AG08396 (cell line): ENCODE measurements at regions not wholly inside any gene's neighbourhood (a gene's known extent, or its start where the extent isn't known, plus 50 kb on each side); places are given as distances from the start of the nearest gene placed in this dataset.

ENCODE experiments used
- DNase-seq: peaks from one replicate; pipeline ENCODE4 v3.0.0; 2012; ENCODE audit warnings: low spot score, mixed read lengths

DNA sequence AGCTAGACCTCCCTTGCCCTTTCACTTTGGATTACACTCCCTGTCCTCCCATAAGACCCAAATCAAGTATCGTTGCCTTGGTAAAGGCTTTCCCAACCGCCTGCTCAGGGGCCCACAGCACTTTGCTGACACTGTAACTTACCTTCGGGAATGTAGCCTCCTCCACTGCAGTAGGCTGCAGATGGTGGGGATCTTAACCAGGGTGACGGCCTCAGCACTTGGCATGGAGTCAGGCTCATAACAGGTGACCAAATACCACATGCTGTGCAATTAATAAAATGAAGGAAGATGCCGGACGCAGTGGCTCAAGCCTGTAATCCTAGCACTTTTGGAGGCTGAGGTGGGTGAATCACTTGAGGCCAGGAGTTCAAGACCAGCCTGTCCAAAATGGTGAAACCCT lies 88.7 kb upstream of the IRF2BP2 start:
- no peak for DNase-seq

DNA sequence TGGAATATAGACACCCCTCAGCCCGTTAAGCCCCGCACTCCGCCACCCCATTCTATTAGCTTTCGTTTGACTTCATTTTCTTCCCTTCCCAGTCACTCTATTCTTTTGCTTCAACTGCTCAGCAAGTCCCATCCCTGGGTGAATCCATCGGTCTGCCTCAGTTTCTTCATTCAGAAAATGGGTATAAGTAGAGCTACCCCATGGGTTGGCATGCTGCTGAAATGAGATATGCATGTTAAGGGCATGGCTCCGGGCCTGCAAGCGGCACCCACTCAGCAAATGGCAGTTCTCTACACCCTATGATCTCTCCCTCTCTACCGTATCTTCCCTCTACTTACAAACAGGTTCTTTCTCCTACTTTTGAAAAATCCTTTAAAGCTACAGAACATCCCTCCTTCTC lies 87.8 kb upstream of the IRF2BP2 start:
- DNase-seq = no peak

DNA sequence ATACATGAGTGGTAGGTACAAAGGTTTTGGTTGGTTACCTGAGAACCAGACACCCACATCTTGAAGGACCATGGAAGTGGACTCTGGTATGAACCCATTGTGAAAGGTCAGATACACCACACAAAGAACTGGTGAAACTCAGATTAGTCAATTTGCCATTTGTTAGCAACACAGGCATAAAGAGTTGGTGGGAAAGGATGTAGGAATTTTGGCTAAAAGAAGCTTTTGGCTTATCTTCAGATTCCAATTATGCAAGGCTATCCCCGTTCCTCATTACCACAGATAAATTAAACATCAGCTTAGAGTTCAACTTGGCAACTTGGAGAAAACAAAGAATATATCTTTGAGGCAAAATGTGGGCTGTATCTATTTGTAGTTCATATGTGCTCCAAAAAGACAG lies 87.0 kb upstream of the IRF2BP2 start:
- DNase-seq = no peak

DNA sequence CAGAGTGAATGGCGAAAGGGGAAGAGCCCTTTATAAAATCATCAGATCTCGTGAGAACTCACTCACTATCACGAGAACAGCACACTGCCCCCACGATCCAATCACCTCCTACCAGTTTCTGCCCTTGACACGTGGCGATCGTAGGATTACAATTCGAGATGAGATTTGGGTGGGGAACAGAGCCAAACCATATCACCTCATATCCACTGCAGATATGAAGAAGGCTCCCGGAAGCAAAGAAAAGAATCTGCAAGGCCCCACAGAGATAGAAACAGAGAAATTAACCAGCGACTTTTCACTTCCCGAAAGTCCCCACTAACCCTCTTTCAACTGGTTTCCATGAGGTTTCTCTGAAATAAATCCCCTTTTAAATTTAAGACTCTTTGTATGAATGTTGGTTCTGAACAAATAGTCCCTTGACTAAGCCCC lies 86.2 kb upstream of the IRF2BP2 start:
- no peak for DNase-seq

DNA sequence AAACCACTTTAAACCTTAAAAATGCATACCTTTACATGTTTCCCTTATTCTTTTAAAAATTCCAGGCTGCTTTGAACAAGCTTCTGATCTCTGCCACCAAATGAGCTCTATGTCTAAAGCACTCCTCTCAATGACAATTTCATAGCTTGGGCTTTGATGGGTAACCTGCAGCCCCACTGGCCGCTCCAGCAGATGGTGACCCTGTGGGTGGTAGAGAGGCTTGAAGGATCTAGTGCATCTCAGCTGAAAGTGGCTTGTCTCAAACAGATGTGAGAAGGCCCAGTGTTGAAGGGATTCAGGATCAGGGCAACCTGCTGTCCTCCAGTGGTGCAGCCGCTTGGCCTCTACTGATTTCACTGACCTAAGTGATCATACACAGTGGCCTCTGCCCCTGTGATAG lies 84.7 kb upstream of the IRF2BP2 start:
- no peak for DNase-seq

DNA sequence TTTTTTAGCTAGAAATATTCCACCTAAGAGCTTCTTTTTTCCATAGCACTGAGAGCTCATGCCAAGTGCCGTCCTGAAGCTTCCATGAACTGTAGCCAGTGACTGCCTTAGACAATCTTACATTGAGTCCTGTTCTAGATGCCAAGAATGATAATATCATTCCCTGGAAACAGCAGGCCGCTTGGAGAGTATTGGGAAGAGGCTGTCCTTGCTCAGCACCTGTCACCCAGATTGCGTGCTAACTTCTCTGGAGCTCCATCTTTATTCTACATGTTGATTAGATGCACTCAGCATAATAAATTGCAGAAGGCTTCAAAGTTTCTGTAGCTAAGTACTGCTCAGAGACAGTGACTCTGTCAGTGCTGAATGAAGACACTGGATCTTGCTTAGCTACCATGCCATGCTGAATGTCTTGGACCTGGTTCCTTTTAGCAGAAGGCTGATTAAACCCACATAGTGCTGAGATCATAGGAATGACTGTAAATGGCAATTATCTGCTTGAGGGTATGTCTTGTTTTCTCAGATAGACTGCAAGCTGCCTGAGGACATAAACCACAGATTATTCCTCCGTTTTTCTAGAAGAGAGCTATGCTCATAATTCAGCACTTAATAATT lies 83.1 kb upstream of the IRF2BP2 start:
- DNase-seq = no peak

DNA sequence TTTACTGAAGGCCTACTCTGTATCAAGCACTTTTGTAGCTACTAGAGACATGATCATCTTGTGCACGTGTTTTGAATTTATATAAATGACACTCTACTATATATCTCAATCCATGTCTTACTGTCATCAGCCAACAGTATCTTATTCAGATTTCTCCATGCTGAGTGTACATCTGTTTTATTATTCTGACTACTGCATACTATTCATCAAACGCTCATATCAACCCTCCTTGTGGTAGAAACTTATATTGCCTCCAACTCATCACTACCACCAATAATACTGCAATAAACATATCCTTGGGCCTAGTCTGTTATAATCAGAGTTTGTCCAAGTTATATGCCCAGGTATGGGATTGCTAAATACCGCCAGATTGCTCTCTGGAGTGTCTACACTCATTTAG lies 81.6 kb upstream of the IRF2BP2 start:
- no peak for DNase-seq

DNA sequence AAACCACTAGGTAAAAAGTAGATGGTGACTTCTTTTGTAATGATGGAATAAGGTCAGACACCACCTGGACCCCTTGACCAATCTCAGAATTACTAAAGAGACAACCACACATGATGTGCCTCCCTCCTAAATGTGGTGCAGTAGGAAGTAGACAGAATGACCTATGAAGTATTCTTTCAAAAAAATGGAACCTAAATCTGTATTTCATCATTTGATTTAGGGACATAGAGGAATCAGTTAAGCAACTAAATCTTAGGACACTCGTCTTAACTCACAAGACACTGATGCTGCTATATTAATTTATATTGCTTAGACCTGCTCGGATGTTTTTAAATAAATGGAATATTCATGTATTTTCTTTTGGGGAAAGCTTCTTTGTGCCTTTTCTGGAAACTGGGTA lies 80.9 kb upstream of the IRF2BP2 start:
- no peak for DNase-seq

DNA sequence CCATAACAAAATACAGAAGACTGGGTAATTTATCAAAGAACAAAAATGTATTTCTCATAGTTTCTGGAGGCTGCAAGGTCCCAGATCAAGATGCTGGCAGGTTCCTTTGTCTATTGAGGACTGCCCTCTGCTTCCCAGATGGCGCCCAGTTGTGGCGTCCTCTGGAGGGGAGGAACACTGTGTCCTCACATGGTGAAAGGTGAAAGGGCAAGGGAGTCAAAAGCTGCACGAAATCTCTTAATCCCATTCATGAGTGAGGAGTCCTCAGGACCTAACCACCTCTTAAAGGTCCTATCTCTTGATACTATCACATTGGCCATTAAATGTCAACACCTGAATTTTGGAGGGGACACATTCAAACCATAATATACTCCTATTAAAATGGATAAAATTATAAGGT lies 79.3 kb upstream of the IRF2BP2 start:
- DNase-seq = no peak

DNA sequence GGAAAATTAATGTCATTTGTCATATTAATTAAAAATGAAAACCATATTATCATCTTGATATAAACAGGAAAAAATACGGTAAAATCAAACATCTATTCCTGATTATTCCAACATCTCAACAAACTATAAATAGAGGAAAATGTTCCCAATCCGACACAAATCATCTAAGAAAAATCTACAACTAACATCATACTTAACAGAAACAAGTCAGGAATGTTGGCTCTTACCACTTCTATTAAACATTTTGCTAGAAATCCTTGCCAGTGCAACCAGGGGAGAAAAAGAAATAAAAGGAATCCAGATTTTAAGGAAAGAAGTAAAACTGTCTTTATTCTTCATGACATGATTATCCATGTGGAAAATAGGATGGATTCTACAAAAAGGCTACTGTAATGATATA lies 77.0 kb upstream of the IRF2BP2 start:
- DNase-seq = no peak

DNA sequence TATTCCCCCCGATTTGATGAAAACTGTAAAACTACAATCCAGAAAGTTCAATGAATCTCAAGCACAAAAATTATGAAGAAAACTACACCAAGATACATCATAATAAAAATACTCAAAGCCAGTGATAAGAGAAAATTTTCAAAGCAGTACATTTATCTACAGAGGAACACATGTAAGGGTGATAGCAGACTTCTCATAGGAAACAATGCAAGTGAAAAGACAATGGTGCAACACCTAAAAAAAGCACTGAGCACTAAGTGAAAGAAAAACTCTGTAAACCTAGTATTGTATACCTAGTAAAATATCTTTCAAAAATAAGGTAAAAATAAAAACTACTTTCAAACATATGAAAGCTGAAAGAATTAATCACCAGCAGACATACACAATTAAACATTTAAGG lies 76.1 kb upstream of the IRF2BP2 start:
- DNase-seq = no peak

DNA sequence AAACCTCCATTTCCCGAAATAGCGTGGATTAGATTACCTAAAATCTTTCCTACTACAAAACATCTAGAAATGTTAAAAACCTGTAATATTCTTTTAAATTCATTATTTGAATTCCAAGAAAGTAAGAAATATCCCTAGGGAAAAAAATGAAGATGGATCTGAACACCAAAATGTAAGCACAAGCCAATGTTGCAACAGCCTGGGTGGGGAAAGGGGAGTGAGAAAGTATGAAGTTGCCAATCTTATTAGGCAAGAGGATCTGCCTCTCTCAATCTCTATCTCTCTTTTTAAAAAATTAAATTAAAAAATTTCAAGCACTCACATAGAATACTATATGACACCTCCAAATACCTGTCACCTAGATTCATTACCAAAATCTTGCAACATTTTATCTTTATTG lies 74.9 kb upstream of the IRF2BP2 start:
- DNase-seq = no peak

DNA sequence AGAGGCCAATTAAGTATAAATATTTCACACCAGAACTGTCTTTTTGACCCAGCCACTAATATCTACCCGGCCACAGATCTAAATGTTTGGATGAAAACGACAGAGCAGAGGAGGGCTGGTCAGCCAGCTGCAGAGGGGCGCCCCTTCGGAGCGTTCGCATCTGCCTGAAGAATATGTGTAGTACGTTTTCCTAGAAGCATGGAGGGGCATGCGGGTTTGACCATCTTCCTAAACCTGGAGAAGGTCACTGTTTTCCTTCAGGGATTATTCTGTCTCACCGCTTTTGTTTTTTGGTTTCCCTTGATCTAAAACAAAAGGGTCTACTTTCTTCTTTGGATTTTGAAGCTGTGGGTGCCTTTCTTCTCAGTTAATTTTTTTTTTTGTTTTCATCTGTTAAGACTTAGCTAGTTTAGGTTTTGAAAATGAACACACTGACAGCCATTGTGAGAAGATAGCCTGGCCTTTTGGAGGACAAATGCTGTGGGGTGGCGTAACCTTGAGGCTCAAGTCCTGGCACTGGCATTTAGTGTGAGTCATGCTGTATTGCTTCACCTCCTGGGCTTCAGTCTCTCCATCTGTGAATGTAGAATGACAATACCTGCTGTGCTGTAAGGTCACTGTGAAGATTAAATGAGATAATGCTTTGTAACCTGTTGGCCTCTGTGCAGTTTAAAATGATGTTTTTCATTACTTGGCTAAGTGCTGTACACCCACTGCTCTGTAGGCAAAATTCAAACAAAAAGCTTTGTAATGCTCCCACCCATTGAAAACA lies 74.1 kb upstream of the IRF2BP2 start:
- DNase-seq = peak; percentile 69

DNA sequence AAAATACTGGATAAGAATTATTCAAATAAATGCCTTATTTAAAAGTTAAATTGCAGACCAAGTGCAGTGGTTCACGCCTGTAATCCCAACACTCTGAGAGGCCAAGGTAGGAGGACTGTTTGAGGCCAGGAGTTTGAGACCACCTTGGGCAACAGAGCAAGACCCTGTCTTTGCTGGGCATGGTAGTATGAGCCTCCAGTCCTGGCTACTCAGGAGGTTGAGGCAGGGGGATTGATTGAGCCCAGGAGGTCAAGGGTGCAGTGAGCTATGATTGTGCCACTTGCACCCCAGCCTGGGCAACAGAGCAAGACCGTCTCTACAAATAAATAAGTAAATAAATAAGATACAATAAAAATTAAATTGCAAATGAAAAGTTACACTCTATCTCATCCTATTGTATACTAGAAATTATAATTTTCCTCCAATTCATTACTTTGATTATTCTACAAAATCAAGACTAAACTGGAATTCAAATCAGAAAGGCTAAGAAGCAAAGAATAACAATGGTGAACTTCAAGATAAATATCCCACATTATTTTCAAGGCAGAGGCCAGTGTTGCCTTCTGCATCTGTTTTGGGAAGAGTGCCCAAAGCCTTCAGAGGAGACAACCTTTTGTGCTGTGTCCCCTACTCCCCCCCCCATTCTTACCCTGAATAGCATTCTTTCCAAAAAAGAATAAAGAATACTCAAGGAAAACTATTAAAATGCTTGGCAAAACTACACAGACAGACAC lies 73.3 kb upstream of the IRF2BP2 start:
- no peak for DNase-seq

DNA sequence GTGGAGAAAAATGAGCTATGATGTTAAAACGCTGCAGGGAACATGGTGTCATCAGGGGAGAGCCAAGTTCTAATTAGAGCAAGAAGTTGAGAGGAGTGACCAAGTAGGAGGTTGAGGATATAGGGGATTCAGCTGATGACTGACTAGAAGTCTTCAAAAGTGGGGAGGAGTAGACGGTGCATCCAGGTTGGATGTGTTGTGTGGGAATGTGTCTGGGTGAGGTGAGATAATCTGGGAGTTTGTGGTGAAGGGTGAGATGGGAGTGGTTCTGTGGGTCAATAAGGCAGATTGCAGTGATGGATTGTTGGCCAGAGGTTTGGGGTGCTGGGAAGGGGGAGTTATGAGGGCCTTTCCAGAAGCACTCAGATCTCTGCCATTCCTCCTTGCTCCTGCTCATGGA lies 72.0 kb upstream of the IRF2BP2 start:
- DNase-seq = no peak

DNA sequence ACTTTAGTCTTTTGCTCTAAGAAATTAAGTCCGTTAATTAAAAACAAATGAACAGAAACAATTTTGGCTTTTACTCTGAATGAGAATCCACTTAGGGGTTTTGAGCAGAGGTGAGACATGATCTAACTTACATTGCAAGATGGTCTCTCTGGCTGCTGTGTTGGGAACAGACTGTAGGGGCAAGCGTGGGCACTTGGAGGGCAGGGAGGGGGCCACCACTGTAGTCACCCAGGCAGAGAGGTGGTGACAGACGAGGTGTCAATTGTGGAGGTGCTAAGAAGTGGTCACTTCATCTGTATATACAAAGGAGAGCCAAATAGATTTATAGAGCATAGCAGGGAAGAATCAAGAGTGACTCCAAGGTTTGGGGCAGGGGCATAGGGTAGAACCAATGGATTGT lies 71.1 kb upstream of the IRF2BP2 start:
- no peak for DNase-seq

DNA sequence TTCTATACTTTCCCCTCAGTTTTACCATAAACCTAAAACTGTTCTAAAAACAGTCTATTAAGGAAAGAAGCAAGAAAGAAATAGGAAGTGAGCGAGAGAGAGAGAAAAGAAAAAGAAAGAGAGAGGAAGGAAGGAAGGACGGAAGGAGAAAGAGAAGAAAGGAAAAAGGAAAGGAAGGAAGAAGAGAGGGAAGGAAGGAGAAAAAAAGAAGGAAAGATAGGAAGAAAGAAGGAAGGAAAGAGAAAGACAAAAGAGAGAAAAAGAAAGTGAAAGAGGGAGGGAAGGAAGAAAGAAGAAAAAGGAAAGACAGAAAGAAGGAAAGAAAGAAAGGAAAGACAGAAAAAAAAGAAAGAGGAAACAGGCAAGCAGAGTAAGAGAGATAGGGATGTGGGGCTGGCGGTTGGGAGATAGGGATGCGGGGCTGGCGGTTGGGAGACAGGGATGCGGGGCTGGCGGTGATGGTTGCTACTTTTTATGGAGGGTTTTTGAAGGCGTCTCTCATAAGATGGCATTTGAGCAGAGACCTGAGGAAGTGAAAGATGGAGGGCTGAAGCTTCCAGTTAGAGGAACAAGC lies 70.4 kb upstream of the IRF2BP2 start:
- no peak for DNase-seq

DNA sequence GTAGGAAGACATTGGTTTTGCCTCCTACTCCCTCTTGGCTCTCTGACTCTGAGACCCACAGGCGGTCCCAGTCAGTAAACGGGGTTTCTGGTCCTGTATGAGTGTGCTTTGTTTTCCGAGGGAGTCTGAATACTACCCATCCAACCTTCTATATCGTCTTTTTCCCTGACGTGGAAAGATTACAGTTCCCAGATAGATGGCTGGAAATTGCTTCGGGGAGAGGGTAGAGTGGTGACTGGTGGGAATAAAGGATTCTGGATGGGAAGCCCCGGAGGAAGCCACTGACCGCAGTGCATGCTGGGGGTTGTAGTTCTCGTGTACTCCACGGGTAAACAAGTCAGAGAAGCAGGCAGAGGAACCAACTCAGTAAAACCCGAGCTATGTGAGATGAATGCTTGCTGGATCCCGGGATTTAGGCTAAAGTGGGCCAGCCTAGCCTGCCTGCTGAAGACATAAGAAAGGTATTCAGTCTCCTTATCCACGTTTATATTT lies 66.2 kb upstream of the IRF2BP2 start:
- DNase-seq = peak; percentile 85

DNA sequence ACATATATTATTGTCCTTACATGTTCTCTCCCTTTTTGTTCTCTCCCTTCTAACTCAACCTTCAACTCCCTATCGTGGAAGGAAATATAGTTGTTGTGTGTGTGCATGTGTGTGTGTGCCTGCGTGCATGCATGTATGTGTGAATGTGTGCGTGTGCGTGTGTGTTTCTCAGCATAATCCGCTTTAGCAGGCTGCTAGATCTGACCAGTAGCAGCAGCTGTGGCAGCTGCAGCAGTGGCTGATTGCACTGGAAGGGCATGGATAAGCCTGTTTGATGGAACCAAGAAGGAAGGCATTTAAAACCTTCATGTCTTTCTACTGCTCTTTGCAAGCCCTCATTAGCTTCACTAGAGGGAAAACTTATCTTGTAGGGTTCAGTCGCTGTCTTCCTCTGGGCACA lies 65.6 kb upstream of the IRF2BP2 start:
- DNase-seq = no peak

DNA sequence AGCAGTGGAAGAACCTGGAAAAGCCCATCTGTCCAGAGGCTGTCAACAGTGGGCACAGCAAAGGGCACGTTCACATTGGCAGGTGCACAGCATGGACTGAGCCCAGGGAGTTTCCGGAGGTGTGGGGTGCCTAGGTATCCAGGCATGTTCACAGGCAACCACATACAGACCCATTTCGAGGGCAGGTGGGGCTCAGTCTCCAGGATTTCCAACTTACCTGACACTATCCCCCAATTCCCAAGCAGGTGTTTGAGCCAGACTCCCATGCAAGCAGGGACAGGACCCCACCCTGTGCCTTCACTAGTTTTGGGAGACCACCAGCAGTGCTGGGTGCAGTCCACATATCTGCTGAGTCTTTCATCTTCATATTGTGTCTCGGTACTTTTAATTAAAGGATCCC lies 65.0 kb upstream of the IRF2BP2 start:
- DNase-seq = no peak

DNA sequence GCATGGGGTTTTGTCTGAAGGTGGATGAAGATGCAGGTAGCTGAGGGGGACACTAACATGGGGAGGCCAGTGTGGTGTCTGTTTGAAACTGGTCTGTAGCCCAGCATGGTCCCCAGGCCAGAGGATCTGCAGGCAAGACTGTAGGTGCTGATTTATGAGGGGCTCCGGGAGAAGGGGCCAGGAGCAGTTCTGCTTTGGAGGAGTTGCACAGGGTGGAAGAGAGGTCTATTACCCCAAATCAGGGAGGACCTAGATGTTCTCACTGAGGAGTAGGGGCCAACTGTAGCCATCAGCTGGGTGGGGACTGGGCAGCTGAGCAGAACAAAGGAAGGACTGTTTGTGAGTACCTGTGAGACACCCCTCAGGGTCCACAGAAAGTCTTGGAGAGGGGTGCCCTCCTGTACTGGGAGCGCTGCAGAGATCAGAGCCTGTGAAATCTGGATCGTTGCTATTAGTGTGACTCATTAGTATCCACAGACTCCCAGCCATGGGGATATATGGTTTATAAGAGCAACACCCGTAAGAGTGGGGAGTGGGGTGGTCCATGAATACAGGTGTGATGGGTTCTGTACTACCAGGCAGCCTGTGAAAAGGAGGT lies 64.3 kb upstream of the IRF2BP2 start:
- no peak for DNase-seq

DNA sequence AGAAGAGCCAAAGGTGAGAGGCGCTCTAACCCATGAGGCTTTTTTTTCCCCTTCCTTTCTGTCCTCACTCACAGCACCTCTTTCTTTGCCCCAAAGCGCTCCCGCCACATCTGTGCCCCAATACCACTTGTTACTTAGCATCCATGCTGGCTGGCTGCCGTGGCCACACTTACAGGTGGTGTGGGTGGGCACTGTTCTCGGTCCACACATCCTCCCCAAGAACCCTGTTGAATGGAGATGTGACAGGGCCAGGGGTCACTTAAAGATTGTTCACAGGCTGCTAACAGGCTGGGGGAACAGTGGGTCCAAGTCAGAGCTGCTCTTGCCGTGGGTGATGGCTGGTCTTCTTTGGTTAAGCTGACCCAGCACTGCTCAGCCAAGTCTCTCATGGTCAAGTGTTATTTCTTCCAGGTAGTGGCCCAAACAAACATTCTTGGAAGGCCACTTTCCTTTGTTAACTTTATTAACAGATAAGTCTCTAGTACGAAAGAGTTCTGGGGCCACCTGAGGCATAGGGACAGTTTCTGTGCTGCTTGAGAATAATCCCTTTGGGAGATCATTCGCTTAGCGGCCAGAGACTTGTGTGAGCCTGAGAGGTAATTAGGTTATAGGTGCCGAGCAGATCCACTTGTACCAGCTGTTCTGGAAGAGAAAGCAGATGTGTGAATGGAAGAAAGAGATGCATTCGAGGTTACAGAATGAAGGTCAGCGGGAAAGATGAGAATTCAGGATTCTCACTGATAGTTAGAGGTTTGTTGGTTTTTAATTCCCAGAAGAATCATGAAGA lies 62.6 kb upstream of the IRF2BP2 start:
- DNase-seq = no peak
